Endothelial cell (in vitro differentiated cells): ENCODE measurements at regions not wholly inside any gene's neighbourhood (a gene's known extent, or its start where the extent isn't known, plus 50 kb on each side); places are given as distances from the start of the nearest gene placed in this dataset.

Experiments used
- DNase-seq: peaks from one replicate; pipeline ENCODE4 v3.0.0; 2021; ENCODE audit warnings: low spot score
- H3K27ac Mint-ChIP-seq: one replicate; pipeline ENCODE4 v1.8.0; 2021; ENCODE audit warnings: mixed read lengths, inconsistent platforms; ENCODE audit not compliant: unreplicated experiment
- H3K27me3 Mint-ChIP-seq: one replicate; pipeline ENCODE4 v1.8.0; 2021; ENCODE audit warnings: mild to moderate bottlenecking, moderate library complexity, mixed read lengths, inconsistent platforms; ENCODE audit not compliant: unreplicated experiment
- H3K36me3 Mint-ChIP-seq: one replicate; pipeline ENCODE4 v1.8.0; 2021; ENCODE audit warnings: mild to moderate bottlenecking, low read depth, mixed read lengths, inconsistent platforms; ENCODE audit not compliant: unreplicated experiment
- H3K4me1 Mint-ChIP-seq: one replicate; pipeline ENCODE4 v1.8.0; 2021; ENCODE audit warnings: mild to moderate bottlenecking, mixed read lengths, inconsistent platforms; ENCODE audit not compliant: unreplicated experiment
- H3K4me3 Mint-ChIP-seq: one replicate; pipeline ENCODE4 v1.8.0; 2021; ENCODE audit warnings: mild to moderate bottlenecking, mixed read lengths, inconsistent platforms; ENCODE audit not compliant: unreplicated experiment
- H3K9me3 Mint-ChIP-seq: one replicate; pipeline ENCODE4 v1.8.0; 2021; ENCODE audit warnings: mixed read lengths, inconsistent platforms; ENCODE audit not compliant: unreplicated experiment
- CTCF ChIP-seq: fragments of 200-600 bp; sonication (generic); IDR thresholded peaks from one replicate; pipeline ENCODE4 v1.5.0; 2021; ENCODE audit warnings: antibody characterized with exemption; ENCODE audit not compliant: unreplicated experiment

- H3K27ac Mint-ChIP-seq = no peak overlapping the region
Observed at GRCh38 chr2:128401680-128402079, 83.0 kb upstream of the HS6ST1 start.

DNA sequence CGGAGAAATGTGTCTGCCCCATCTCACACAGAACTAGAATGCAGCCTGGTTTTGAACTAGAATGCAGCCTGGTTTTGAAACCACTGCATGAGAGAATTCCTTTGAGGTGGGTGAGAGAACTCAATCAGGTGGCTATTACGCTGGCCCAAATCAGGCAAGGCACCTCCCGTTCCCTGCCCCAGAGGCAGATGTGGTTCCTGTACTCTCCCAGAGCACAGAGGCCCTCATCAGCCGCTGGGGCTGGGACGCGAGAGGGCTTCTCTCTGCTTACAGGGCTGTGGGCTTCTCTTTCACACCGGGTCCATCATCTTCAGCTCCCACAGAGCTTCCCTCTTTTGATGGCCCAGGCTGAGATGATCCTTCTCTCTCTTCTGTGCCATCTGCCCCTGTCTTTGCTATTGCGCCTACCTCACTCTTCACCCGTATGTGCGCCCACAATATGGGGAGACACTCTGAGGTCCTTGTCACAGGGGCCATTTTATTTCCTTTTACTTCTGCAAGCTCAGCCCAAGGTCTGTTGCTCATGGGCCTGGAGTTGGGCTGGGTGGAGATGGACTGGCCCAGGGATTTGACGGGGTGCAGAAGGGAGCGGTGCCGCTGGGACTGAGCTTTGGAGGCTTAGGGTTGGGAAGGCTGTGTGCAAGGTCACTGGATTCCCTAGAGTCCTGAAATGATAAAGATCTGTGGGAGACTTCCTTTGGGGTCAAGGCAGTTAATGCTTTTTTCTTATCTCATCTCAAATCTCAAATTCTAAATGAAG, 84.4 kb upstream of the HS6ST1 start:
- no peak for DNase-seq
- Mint-ChIP-seq H3K27me3 (peaks cover 2% of the 10 kb centered on the region), H3K9me3 (no peaks in the 10 kb centered on the region), H3K36me3 (no peaks in the 10 kb centered on the region), H3K27ac (no peak overlapping the region), H3K4me3 (no peak overlapping the region), H3K4me1 (peaks cover 35% of the 10 kb centered on the region)
- no peak for TF ChIP-seq CTCF

More at GRCh38 chr2:128401680-128402079, 83.0 kb upstream of the HS6ST1 start:
- Mint-ChIP-seq H3K36me3 (no peaks in the 10 kb centered on the region), H3K4me3 (no peak overlapping the region), H3K9me3 (no peaks in the 10 kb centered on the region), H3K4me1 (peaks cover 22% of the 10 kb centered on the region), H3K27me3 (peaks cover 2% of the 10 kb centered on the region)
- no peak for DNase-seq
- TF ChIP-seq CTCF = no peak

GRCh38 chr2:128403814-128404708, 85.4 kb upstream of the HS6ST1 start:
- Mint-ChIP-seq H3K9me3 (no peaks in the 10 kb centered on the region), H3K27me3 (peaks cover 2% of the 10 kb centered on the region), H3K4me1 (peaks cover 44% of the 10 kb centered on the region), H3K27ac (no peak overlapping the region), H3K36me3 (no peaks in the 10 kb centered on the region), H3K4me3 (no peak overlapping the region)
- TF ChIP-seq CTCF = no peak
- DNase-seq = no peak

DNA sequence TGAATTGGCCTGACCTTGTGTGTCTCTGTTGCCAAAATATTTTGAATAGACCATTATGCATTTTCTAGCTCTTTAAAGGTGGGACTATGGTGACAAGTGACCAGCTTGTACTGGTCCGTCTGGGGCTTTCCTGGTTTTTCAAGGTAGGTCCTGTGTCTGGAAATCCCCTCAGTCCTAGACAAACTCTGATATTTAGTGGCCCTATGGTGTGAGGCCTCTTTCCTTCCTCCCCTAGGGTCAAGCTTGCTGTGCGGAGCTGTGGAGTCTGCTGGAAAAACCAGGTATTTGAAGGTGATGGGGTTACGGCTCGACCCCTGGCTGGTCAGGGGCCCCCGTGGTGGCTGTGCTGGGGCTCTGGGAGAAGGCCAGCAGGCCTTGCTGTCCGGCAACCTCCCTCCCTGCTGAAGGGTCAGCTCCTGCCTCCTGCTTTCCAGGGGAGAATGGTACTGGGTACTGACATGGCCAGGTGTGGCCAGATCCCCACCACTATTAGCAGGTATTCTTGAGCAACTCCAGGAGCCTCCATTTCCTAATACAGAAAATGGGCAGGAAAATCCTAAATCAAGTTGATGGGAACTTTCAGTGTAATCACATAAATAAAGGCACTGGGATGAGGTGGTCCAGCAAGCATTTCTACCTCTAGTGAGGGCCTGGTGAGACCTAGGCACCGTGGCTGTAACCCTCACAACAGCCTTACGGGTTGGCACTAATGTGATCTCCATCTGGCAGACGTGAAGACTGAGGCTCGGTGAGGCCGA, 86.2 kb upstream of the HS6ST1 start:
- H3K9me3 Mint-ChIP-seq = no peaks in the 10 kb centered on the region
- DNase-seq = no peak
- peaks cover 42% of the 10 kb centered on the region for H3K4me1 Mint-ChIP-seq
- no peak overlapping the region for H3K4me3 Mint-ChIP-seq
- TF ChIP-seq CTCF = no peak
- H3K27me3 Mint-ChIP-seq = peaks cover 4% of the 10 kb centered on the region
- no peaks in the 10 kb centered on the region for H3K36me3 Mint-ChIP-seq
- H3K27ac Mint-ChIP-seq = no peak overlapping the region
